ENCODE measurements at regions not wholly inside any gene's neighbourhood (a gene's known extent, or its start where the extent isn't known, plus 50 kb on each side); places are given as distances from the start of the nearest gene placed in this dataset.

DNA sequence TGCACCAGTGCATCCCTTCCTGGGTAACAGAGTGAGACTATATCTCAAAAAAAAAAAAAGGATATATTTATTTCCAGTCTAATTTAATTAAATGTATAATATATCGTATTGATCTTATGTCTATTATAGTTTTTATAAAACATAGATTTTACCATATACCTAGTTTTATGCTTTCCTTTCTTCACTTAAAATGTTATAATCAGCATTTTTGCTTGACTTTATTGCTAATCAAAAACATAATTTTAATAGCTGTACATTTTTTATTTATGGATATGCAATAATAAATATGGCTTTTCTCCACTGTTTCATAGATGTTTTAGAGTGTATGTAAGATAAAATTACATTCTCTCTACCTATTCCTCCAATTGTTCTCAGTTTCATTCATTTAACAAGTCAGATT, 958.0 kb downstream of the EPHA4 start:
- no peak for DNase-seq (ENCODE audit: low read depth in 2 of 2)

DNA sequence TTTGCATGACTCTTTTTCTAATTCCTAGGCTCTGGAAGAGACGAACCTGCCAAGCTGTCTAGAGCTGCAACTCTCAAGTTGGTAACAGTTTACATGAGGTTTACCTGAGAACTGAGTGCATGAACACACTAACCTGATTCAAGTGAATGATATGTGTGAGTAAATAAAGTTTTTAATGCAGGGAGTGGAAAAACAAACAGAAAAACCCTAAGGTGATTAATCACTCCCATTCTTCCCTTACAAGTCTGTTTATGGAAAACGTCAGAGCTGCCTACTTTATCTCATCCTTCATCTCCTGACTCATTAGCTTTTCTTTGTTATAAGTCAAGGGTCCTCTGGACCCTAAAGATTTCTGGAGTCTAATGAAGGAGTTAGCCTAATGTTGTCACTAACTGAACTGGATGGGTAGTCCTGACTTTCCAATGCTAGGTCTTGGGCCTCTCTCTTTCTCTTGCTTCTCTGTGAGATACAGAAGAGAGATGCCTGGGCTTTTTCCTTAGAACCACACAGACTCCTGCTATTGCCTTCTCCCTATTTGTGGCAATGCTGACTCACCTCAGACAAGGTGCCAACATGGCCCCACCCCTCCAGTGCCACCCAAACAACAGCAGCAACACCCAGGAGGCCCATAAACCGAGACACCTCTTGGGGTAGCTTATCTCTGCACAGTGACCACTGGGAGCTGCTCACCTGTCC, 952.4 kb downstream of the EPHA4 start:
- DNase-seq (ENCODE audit: low read depth in 2 of 2): no peak

DNA sequence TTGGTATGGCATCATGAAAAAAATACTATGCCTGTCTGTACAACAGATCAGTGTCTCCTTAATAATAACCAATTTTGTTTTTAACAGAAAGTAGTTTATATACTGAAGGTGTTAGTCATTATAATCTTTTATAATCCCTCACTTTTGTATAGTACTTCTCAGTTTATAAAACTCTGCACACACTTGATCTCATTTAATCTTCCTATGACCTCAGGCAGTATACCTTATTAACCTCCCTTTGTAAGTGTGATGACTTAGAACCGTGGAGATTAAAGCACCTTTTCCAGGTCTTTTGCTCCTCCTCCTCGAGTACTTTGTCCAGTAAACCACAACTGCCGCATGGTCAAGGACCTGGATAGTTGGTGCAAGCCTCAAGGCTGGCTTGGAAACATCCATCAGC, 945.5 kb downstream of the EPHA4 start:
- no peak for DNase-seq (ENCODE audit: low read depth in 2 of 2)

DNA sequence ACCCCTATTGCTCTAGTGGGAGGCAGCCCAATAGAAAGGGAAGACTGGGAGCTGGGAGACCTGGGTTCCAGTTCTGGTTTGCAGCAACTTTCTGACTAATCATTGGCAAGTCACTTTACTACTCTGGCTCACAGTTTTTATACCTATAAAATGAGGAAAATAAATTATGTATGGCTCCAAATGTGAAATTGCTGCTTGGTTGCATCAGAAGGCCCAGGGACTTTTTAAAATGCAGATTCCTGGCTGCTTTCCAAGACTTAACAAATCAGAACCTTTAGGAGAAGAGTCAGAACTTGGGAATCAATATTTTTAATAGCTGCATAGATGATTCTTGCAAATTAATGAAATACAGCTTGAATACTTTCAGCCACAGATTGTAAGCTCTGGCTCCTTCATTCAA, 943.9 kb downstream of the EPHA4 start:
- no peak for DNase-seq (ENCODE audit: low read depth in 2 of 2)

DNA sequence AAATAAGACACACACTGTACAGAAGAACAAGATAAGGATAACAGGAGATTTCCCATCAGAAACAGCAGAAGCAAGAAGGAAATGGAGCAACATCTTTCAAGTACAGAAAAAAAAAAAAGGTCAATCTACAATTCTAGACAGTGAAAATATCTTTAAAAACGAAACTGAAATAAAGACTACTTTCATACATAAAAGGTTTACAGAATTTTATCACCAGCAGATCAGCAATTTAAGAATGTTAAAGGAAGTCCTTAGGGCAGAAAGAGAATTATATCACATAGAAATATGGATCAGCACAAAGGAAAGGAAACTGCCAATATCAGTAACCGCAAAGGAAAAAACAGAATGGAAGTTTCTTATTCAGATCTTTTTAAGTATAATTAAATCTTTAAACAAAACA, 931.0 kb downstream of the EPHA4 start:
- no peak for DNase-seq (ENCODE audit: low read depth in 2 of 2)

DNA sequence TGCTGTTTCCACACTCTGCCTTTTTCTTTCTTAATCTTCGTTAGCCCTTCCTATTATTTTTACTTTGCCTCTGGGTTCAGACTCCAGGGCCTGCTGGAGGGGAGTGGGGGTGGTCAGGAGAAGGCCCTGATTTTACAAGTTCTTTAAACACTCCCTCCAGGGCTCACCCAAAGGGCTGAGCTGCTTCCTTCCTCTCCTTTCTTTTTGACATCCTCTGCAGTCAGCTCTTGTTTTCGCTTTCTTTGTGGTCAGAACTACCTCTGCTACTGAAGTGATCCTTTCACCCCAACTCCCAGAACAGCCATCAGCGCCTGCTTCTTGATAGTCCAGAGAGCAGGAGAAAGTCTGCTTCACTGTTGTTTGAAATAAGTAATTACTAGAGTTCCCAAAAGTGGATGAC, 925.7 kb downstream of the EPHA4 start:
- DNase-seq (ENCODE audit: low read depth in 2 of 2): no peak

DNA sequence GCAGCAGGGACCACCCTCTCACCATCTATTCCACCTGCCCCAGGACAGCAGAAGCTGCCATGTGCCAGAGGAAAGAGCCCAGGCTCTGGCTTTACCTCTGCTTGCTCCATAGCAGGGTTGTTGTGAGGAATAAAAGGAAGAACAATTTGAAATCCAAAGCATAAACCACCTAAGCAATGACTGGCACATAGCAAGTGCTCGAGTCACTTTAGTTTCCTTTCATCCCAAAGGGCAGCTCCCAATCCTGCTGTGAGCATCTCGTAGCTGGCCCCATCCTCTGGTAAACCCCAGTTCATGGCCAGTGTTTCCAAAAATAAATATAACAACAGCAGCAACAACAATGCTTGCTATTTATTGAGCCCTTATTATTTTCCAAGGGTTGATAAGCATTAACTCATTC, 923.5 kb downstream of the EPHA4 start:
- DNase-seq (ENCODE audit: low read depth in 2 of 2): no peak

DNA sequence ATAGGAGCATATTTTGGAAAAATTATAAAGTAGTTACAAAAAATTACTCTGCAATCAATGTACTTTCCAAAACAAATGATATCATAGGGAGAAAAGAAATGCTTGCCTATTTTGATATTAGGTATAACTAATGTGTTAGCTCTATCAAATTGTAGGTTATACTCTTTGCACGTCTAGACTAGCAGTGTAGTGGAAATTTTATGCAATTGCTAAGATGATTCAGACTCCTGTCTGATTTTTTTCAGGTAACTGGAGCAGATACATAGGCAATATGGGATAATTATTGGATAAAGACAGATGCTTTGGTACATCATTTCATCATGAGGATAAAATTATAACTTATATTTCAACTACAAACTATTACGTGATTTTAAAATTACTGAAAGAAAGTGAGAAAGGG, 918.3 kb downstream of the EPHA4 start:
- DNase-seq (ENCODE audit: low read depth in 2 of 2): no peak

DNA sequence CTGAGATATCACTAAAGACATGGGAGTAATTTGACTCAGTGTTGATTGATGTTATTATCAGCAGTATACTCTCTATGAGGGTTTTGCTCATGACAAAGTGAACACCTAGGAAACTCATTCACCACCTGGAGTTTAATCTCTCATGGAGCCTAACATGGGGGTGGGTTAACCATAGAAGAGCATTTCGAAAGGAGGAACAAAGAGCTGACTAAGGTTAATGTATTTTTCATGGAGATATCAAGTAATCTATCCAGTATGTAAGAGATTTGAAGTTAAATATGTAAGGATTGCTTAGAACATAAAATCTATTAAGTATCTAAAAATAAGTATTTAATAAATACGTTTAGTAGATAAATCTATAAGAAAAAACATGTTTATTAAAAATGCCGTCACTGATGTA, 917.8 kb downstream of the EPHA4 start:
- no peak for DNase-seq (ENCODE audit: low read depth in 2 of 2)

DNA sequence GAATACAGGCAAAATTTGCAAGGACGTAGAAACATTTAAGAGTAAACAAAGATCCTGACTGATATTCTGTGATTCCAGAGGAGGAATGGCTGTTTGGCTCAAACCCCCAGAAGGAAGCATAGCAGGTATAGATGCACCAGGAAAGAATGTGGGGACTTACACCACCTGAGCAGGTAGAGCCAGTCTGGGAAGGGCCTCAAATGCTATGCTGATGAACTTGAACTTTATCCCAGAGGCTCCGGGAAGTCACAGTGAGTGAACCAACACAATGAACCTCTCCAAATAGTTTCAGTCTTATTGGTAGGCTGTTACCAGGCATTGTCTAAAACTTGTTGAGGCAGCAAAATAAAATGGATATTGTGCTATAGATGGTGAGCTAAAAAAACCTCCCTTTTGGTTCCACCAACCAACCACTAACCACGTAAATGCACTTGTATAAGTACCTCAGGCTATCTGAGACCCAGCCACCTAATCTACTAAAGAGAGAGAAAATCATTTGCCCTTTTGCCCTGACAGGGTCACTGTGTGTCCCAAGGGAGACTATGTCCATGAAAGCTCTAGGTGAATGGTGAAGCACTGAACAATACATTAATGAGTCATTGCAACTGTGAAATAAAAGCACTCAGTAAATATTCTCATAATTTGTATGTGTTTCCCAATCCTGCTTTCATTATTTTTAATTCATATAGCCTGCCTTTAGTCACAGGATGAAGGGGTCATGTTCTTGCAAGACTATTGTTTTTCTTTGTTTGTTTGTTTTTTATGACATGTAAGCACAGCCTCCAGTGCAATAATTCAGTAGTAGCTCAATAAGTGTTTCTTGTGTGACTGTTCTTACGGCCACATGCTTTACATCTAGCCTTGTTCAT, 911.6 kb downstream of the EPHA4 start:
- no peak for DNase-seq (ENCODE audit: low read depth in 2 of 2)

DNA sequence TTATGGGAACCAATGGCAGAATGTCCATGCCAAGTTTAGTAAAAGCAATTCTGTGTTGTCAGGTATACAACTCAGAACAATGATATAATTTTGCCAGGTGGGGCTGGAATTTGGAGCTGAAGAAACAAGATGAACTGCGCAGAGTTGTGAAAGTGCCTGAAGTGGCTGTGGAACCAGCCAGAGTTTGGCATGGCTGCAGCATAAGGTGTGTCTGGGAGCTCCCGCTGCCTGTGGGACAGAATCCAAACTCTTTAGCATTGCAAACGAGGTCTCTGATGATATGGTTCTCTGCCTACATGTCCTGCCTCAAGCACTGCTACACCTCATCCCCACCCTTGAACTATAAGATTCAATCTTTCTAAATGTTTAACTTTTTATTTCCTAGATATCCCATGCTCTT, 909.7 kb downstream of the EPHA4 start:
- no peak for DNase-seq (ENCODE audit: low read depth in 2 of 2)

DNA sequence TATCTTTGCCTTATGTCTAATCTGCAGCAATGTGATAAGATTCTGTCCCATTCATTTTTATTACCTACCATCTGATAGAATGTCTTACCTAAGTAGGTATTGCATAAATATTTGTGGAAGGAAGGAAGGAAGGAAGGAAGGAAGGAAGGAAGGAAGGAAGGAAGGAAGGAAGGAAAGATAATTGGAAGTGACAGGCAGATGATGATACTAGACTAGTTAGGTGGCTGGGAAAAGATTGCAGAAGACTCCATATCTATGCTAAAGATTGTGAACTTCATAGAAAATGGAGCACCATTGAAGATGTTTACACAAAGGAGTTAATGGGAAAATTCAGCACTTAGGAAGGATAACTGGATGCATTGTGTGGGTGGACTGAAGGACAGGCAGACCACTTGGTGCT, 909.0 kb downstream of the EPHA4 start:
- DNase-seq (ENCODE audit: low read depth in 2 of 2): no peak

DNA sequence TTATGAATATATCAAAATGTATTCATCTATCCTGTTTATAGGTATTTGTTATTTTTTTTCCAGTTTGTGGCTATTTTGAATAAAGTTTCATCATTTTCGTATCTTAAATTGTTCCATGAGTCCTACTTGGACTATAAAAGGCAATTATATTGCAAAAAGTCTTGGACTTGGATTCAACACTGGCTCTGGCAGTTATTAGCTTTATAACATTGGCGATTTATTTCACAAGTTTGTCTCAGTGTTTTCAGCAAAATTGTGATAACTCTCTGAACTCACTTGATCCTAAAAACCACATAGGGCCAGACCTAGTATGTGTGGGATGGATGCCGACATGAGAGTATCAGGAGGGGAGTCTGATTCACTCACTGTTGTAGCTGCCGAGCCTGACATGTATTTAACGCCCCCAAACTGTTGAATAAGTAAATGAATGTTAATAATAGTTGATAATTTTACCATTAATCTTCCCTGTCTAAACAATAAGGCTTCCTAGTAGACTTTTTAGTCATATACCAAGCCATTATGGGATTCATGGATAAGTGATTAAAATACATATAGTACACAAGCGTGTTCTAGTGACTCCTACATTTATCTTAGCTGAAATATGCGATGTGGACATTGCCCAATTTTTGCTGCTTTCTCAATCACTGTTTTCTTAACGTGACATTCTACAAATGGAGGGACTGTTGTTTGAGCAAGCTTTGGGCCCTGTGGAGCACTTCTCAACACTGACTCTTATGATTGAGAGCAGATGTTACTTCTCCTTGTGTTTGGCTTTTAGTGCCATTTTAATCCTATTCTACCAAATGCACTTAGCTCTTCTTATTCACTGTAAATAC, 907.6 kb downstream of the EPHA4 start:
- DNase-seq (ENCODE audit: low read depth in 2 of 2): no peak

DNA sequence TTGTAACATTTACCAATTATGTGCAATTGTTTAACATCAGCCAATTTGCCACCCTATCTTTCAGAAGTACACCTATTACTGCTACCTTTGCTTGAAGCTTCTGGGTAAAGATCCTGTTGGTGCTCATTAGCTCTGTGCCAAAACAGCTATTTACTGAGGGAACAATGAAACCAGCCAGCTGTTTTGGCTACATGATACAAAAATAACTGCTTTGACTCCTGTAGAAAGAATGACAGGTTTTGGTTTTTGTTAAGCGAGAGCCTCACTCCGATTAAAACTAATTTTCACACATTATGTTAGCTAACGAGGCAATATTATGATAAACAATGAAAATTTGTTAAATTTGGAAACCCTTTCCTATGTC, 907.0 kb downstream of the EPHA4 start:
- no peak for DNase-seq (ENCODE audit: low read depth in 2 of 2)

DNA sequence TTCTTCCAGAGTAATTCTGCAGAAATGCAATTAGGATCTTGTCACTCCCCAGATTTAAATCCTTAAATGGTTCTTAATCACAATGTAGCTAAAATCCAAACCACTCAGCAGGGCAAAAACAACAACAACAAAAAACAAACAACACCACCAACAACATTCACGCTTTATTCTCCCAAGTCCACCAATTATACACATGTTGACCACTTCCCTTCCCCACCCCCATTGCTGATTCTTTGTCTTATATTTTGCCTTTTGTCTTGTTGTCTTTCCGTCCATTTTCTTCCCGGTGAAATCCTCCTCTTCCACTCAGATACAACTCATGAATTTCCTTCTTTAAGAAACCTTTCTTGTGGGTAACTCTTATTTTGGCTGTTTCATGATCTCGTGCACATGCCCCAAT, 902.8 kb downstream of the EPHA4 start:
- no peak for DNase-seq (ENCODE audit: low read depth in 2 of 2)

DNA sequence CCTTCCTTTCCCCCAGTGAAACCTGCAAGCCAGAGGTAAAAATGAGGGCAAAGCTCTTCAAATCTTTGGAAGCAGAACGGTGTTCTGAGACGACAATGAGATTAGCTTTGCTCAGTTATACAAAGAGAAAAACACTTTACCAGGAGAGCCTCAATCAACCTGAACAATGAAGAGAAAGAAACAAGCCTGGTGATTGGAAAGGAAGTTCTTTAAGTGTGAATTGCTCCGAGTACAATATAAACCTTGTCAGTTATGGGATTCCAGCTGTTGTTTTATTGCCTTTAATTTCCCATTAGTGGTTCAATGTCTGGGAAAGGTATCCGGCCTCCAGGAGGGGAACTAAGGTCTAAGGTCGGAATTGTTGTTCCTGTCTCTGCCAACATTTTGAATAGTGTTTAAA, 901.6 kb downstream of the EPHA4 start:
- no peak for DNase-seq (ENCODE audit: low read depth in 2 of 2)

DNA sequence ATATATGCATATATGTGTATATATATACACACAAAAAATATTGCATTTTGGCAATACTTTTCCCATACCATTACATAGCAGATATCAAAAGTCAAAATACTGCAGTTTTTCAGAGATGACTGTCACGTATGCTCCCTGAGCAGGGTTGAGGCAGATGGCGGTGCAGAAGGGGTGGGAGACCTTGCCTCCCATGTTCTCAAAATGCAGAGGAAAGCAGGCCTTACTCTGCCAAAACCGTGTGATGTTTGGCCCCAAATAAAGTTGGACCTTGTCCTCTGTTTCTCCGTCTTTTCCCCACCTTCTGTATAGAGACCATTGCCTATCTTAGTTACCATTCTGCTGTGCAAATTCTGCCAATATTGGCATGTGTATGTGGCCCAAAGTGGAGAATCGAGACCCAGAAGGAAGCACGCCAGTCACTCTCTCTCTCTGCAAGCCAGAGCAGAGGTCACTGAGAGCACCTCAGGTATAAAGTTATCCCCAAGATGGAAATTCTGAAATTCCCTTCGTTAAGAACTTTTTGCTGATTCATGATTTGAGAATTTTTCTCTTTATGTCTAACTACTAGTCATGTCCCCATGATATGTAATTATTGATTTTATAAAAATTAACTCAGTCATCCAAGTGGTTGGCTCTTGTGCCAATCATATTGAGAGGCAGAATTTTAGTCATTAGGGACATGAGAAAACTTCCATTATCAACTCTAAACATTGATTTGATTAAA, 898.8 kb downstream of the EPHA4 start:
- DNase-seq (ENCODE audit: low read depth in 2 of 2): no peak

DNA sequence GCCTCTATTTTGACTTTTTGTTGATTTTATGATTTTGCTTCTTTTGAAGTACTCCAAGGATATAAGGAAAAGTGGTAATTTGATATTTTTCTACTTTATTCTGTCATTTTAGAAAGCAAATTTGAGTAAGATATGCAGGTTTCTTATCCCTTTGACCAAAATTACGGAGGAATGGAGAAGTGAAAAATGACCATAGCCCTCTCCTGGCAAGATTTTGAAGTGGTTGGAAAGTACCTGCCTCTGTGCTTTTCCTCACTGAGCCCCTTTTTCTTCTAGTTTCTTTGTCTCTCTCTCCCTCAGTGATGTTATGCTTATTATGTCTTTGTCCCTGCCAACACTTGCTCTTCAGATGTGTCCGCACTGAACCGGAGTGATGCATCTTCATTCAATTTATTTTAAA, 898.1 kb downstream of the EPHA4 start:
- no peak for DNase-seq (ENCODE audit: low read depth in 2 of 2)

DNA sequence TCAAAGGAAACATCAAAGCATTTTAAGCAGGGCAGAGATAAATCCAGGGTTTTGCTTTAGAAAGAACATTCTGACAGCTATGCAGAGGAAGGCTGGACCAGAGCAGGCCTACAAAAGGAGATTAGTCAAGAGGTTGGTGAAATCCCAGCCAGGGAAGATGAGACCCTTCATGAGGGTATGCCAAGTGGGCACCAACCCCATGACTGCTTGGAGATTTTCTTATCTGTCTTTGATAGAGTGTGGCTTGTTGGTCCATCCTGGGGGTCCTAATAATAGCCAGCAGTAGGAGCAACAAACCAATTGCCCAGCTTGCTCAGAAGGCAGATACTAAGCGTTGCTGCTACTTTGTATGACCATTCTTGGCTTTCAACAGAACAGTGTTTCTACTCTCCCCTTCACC, 895.4 kb downstream of the EPHA4 start:
- DNase-seq (ENCODE audit: low read depth in 2 of 2): no peak

DNA sequence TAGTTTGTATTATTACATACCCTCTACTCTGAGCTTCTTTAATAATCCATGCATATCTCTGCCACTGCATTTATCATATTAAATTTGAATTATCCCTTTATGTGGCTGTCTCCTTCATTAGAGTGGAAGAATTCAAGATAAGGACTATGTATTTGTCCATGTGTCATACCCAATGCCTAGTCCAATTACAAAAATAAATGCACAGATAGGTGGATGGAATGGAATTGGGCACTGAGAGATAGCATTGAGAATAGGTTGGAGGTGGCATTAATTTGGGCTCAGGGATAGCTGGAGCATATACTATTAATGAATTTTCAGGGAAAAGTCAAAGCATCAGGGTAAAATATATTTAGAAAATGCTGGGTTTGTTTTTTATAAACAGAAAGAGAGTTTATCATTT, 893.2 kb downstream of the EPHA4 start:
- DNase-seq (ENCODE audit: low read depth in 2 of 2): no peak

DNA sequence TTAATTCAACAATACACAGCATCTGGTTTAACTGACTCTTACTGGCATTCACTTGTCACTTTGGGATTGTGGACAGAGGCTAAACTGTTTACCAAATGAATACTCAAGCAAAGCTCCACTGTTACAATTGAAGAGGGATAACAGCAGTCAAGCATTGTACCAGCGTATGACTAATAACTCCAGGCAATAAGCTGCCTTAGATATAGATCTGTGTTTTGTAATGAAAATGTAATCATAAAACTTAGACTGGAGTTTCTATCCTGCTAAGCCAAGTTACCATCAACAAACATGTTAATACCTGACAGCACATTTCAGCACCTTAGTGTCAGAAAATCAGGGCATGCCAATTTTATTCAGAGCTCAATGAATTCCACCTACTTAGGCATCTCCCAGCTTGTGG, 889.5 kb downstream of the EPHA4 start:
- no peak for DNase-seq (ENCODE audit: low read depth in 2 of 2)

DNA sequence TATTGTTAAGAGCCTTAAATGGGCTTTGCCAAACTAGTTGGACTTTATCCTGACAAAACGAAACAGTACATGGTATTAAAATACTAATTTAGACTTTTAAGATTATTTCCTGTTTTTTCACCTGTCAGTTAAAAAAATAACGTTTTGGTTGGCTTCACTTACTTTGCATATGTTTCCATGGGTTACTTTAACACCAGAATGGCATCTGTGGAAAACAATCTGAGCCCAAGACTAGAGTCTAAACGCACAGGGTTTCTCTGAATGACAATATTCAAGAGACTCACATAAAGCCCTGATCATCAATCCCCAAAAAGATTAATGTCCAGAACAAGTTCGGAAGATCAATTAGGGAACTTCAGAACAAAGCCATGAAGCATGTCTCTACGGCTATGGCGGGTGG, 888.0 kb downstream of the EPHA4 start:
- no peak for DNase-seq (ENCODE audit: low read depth in 2 of 2)
